ENCODE measurements at regions not wholly inside any gene's neighbourhood (a gene's known extent, or its start where the extent isn't known, plus 50 kb on each side); places are given as distances from the start of the nearest gene placed in this dataset.

DNA sequence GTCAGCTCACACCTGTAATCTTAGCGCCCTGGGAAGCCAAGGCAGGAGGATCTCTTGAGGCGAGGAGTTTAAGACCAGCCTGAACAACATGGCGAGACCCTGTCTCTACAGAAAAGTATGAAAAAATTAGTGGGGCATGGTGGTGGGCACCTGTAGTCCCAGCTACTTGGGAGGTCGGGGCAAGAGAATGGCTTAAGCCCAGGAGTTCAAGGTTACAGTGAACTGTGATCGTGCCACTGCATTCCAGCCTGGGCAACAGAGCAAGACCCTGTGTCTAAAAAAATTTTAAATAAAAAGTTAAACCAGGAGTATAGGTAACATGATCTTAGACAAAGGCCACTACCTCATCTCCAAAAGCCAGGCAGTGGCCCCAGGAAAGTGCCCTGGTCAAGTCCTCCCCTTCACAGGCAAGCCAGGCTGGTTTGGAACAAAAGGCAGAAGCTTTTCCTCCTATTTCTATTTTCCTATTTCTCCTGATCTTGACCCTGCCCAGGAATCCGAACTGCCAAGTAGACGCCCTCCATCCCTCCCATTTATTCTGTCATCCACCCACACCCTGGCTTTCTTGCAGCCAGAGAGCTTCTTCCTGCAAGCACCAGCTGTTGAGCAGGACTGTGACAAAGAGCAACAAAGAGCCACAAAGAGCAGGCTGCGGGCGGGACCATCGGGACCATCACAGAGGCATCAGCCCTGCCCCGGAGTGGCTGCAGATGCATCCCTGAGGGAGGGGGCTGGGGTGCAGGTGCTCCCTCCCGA, 149.9 kb upstream of the AFDN start:
- Histone ChIP-seq H3K27ac (ENCODE audit: low read length) (no peak overlapping the region), H4K20me1 (ENCODE audit: insufficient read depth, low read length) (no peaks in the 10 kb centered on the region), H3K4me1 (ENCODE audit: low read length) (no peaks in the 10 kb centered on the region), H3F3A (ENCODE audit: insufficient read depth, low read length) (no peaks in the 10 kb centered on the region), H3K4me3 (ENCODE audit: low read length) (no peak overlapping the region), H3K9me3 (replicated peaks; ENCODE audit: insufficient read depth, low read length) (no peaks in the 10 kb centered on the region), H3K9ac (ENCODE audit: low read length) (no peak overlapping the region), H3K27me3 (replicated peaks; ENCODE audit: insufficient read depth, low read length) (peaks cover 35% of the 10 kb centered on the region), H2AFZ (ENCODE audit: low read length) (no peak overlapping the region), H3K79me2 (ENCODE audit: low read length) (no peaks in the 10 kb centered on the region), H3K9me2 (replicated peaks; ENCODE audit: insufficient read depth, low read length) (no peaks in the 10 kb centered on the region), H3K36me3 (replicated peaks; ENCODE audit: insufficient read depth, low read length) (no peaks in the 10 kb centered on the region), H3K4me2 (ENCODE audit: low read depth, low read length) (no peak overlapping the region)
- no peak for DNase-seq
- TF ChIP-seq CTCF (IDR thresholded peaks at IDR 0.05; ENCODE audit: low read length) = no peak
- no peak for TF ChIP-seq EZH2 (optimal IDR thresholded peaks at IDR 0.05; ENCODE audit: low read depth, low read length)
- TF ChIP-seq EZH2phosphoT487 (IDR thresholded peaks at IDR 0.05; ENCODE audit: low read length) = no peak

DNA sequence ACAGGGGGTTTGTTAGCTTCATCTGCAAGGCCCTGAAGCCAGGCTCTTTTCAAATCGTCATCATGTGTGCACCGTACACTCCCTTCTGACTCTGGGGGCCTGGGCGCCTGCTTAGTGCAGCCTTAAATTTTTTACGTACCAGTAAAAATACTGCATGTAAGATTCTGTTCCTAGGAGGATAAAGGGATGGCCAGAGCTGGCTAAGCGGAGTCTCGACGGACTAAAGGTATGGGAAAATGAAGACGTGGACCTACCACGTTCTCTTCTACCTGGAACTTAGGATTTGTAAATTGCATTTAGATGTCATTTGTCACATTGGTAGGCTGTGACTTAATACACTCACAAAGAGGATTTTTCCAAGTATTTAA, 149.3 kb upstream of the AFDN start:
- DNase-seq = no peak
- Histone ChIP-seq H3K79me2 (ENCODE audit: low read length) (no peaks in the 10 kb centered on the region), H4K20me1 (ENCODE audit: insufficient read depth, low read length) (no peaks in the 10 kb centered on the region), H3K36me3 (replicated peaks; ENCODE audit: insufficient read depth, low read length) (no peaks in the 10 kb centered on the region), H3K27me3 (replicated peaks; ENCODE audit: insufficient read depth, low read length) (peaks cover 35% of the 10 kb centered on the region), H3K9ac (ENCODE audit: low read length) (no peak overlapping the region), H3K9me3 (replicated peaks; ENCODE audit: insufficient read depth, low read length) (no peaks in the 10 kb centered on the region), H3K27ac (ENCODE audit: low read length) (no peak overlapping the region), H3K4me1 (ENCODE audit: low read length) (no peaks in the 10 kb centered on the region), H3F3A (ENCODE audit: insufficient read depth, low read length) (no peaks in the 10 kb centered on the region), H3K4me2 (ENCODE audit: low read depth, low read length) (no peak overlapping the region), H3K9me2 (replicated peaks; ENCODE audit: insufficient read depth, low read length) (no peaks in the 10 kb centered on the region), H3K4me3 (ENCODE audit: low read length) (no peak overlapping the region), H2AFZ (ENCODE audit: low read length) (no peak overlapping the region)
- TF ChIP-seq CTCF (IDR thresholded peaks at IDR 0.05; ENCODE audit: low read length) = no peak
- TF ChIP-seq EZH2 (optimal IDR thresholded peaks at IDR 0.05; ENCODE audit: low read depth, low read length) = no peak
- no peak for TF ChIP-seq EZH2phosphoT487 (IDR thresholded peaks at IDR 0.05; ENCODE audit: low read length)

- Histone ChIP-seq H3K9ac (ENCODE audit: low read length) (no peak overlapping the region), H3K4me1 (ENCODE audit: low read length) (no peaks in the 10 kb centered on the region), H4K20me1 (ENCODE audit: insufficient read depth, low read length) (no peaks in the 10 kb centered on the region), H3K9me3 (replicated peaks; ENCODE audit: insufficient read depth, low read length) (no peaks in the 10 kb centered on the region), H2AFZ (ENCODE audit: low read length) (no peak overlapping the region), H3K79me2 (ENCODE audit: low read length) (no peaks in the 10 kb centered on the region), H3K36me3 (replicated peaks; ENCODE audit: insufficient read depth, low read length) (no peaks in the 10 kb centered on the region), H3K4me3 (ENCODE audit: low read length) (no peak overlapping the region), H3K27ac (ENCODE audit: low read length) (no peak overlapping the region), H3K4me2 (ENCODE audit: low read depth, low read length) (no peak overlapping the region), H3K27me3 (replicated peaks; ENCODE audit: insufficient read depth, low read length) (peaks cover 35% of the 10 kb centered on the region), H3K9me2 (replicated peaks; ENCODE audit: insufficient read depth, low read length) (no peaks in the 10 kb centered on the region), H3F3A (ENCODE audit: insufficient read depth, low read length) (no peaks in the 10 kb centered on the region)
- no peak for DNase-seq
- TF ChIP-seq EZH2 (optimal IDR thresholded peaks at IDR 0.05; ENCODE audit: low read depth, low read length) (no peak), CTCF (IDR thresholded peaks at IDR 0.05; ENCODE audit: low read length) (no peak)
Measured at GRCh38 chr6:167678102-167679101, 148.3 kb upstream of the AFDN start.

Measured in MM.1S (cell line).